Natural killer cell (primary cell): ENCODE measurements at regions not wholly inside any gene's neighbourhood (a gene's known extent, or its start where the extent isn't known, plus 50 kb on each side); places are given as distances from the start of the nearest gene placed in this dataset.

Experiments used
- ATAC-seq, 3 donors: fragments of 150-1000 bp in 2 of 3; fragments of 200-7000 bp in 1 of 3; cut with Tn5 transposase; 1 replicate in 1 of 3; 2 replicates in 2 of 3; pipeline ENCODE4 v1.10.0; 2021; ENCODE audit warnings: mild to moderate bottlenecking in 2 of 3, moderate library complexity in 2 of 3
- DNase-seq, 2 donors: peaks; one replicate each; pipeline versions ENCODE4 v3.0.0 to v3.0.0-alpha.2; 2013 to 2021; ENCODE audit warnings: mixed read lengths in 1 of 2
- H3K27ac ChIP-seq: one replicate; pipeline ENCODE4 v1.5.1; 2013; ENCODE audit warnings: mild to moderate bottlenecking, low read length
- H3K27me3 ChIP-seq: one replicate; pipeline ENCODE4 v1.6.1; 2013; ENCODE audit warnings: low read length; ENCODE audit not compliant: control insufficient read depth, insufficient read depth
- H3K36me3 ChIP-seq: one replicate; pipeline ENCODE4 v1.6.1; 2013; ENCODE audit warnings: low read length; ENCODE audit not compliant: control insufficient read depth, insufficient read depth
- H3K4me1 ChIP-seq: one replicate; pipeline ENCODE4 v1.6.1; 2013; ENCODE audit warnings: low read length; ENCODE audit not compliant: control insufficient read depth, insufficient read depth
- H3K4me3 ChIP-seq: one replicate; pipeline ENCODE4 v1.5.1; 2013; ENCODE audit warnings: low read length
- H3K9me3 ChIP-seq: one replicate; pipeline ENCODE4 v1.6.1; 2013; ENCODE audit warnings: low read length; ENCODE audit not compliant: control insufficient read depth, insufficient read depth
- H3K27ac Mint-ChIP-seq, 2 donors: one replicate each; pipeline ENCODE4 v1.8.0; 2022; ENCODE audit warnings: mild to moderate bottlenecking in 2 of 2, mixed read lengths in 2 of 2, moderate library complexity in 1 of 2
- H3K27me3 Mint-ChIP-seq, 2 donors: one replicate each; pipeline ENCODE4 v1.8.0; 2022; ENCODE audit warnings: low read depth in 2 of 2, mixed read lengths in 2 of 2
- H3K36me3 Mint-ChIP-seq: one replicate; pipeline ENCODE4 v1.8.0; 2022; ENCODE audit warnings: mixed read lengths
- H3K4me1 Mint-ChIP-seq, 2 donors: one replicate each; pipeline ENCODE4 v1.8.0; 2022; ENCODE audit warnings: mixed read lengths in 2 of 2
- H3K4me3 Mint-ChIP-seq: one replicate; pipeline ENCODE4 v1.8.0; 2022; ENCODE audit warnings: mild to moderate bottlenecking, moderate library complexity, mixed read lengths
- H3K9me3 Mint-ChIP-seq, 2 donors: one replicate each; pipeline ENCODE4 v1.8.0; 2022; ENCODE audit warnings: mixed read lengths in 2 of 2
- CTCF ChIP-seq: fragments of 200-600 bp; IDR thresholded peaks from one replicate; pipeline ENCODE4 v1.8.0; 2022; ENCODE audit warnings: antibody characterized with exemption
- WGBS: methylation state at CpG from one replicate; pipeline ENCODE4 v1.1.7; 2013; ENCODE audit warnings: missing lambda C conversion rate; ENCODE audit not compliant: insufficient coverage; 5-methylcytosine and 5-hydroxymethylcytosine counted together
- intact Hi-C: fragments of 100-400 bp; cut with micrococcal nuclease; formaldehyde crosslinking; loops from one replicate; pipeline ENCODE4 v1.14.2; 2022

- Mint-ChIP-seq H3K27me3 (no peaks in the 10 kb centered on the region), H3K27ac (no peak overlapping the region), H3K4me3 (no peak overlapping the region), H3K36me3 (no peaks in the 10 kb centered on the region), H3K9me3 (peaks cover 9 to 13% of the 10 kb centered on the region in 2 donors), H3K4me1 (no peaks in the 10 kb centered on the region)
- no peak overlapping the region for H3K4me3 ChIP-seq
- intact Hi-C loops: no loop called here
- no peaks in the 10 kb centered on the region for H3K27me3 ChIP-seq
- H3K27ac ChIP-seq: no peak overlapping the region
- ATAC-seq: no peak
- no peaks in the 10 kb centered on the region for H3K4me1 ChIP-seq
- peaks cover 3% of the 10 kb centered on the region for H3K9me3 ChIP-seq
- no peak for TF ChIP-seq CTCF
- WGBS: 86% methylated on average over 5 of the region's 5 CpGs
- no peak for DNase-seq
- no peaks in the 10 kb centered on the region for H3K36me3 ChIP-seq
Measured at GRCh38 chr2:107197594-107198294, 311.8 kb upstream of the ST6GAL2 start.

- Histone ChIP-seq H3K9me3 (no peaks in the 10 kb centered on the region), H3K27me3 (no peaks in the 10 kb centered on the region), H3K4me1 (no peaks in the 10 kb centered on the region), H3K36me3 (no peaks in the 10 kb centered on the region), H3K4me3 (no peak overlapping the region), H3K27ac (no peak overlapping the region)
- ATAC-seq: no peak
- Mint-ChIP-seq H3K4me3 (no peak overlapping the region), H3K27ac (no peak overlapping the region), H3K27me3 (no peaks in the 10 kb centered on the region), H3K4me1 (no peaks in the 10 kb centered on the region), H3K36me3 (no peaks in the 10 kb centered on the region), H3K9me3 (peaks cover 13 to 17% of the 10 kb centered on the region in 2 donors)
- WGBS: no CpG with 5 or more reads among the region's 2 CpGs
- TF ChIP-seq CTCF: no peak
- no peak for DNase-seq
- intact Hi-C loops: no loop called here
Measured at GRCh38 chr2:107202962-107203591, 317.1 kb upstream of the ST6GAL2 start.

GRCh38 chr2:107215401-107216350, 329.7 kb upstream of the ST6GAL2 start:
- Histone ChIP-seq H3K27ac (no peak overlapping the region), H3K27me3 (no peaks in the 10 kb centered on the region), H3K9me3 (no peaks in the 10 kb centered on the region), H3K4me3 (no peak overlapping the region), H3K36me3 (no peaks in the 10 kb centered on the region), H3K4me1 (no peaks in the 10 kb centered on the region)
- Mint-ChIP-seq H3K27me3 (no peaks in the 10 kb centered on the region), H3K27ac (no peak overlapping the region), H3K4me3 (no peak overlapping the region), H3K36me3 (no peaks in the 10 kb centered on the region), H3K9me3 (peaks cover 6% of the 10 kb centered on the region in 2 donors), H3K4me1 (no peaks in the 10 kb centered on the region)
- intact Hi-C loops: no loop called here
- no peak for TF ChIP-seq CTCF
- 85% methylated on average over 6 of the region's 9 CpGs for WGBS
- ATAC-seq: no peak
- no peak for DNase-seq
